Progenitor cell of endocrine pancreas (in vitro differentiated cells): ENCODE measurements at regions not wholly inside any gene's neighbourhood (a gene's known extent, or its start where the extent isn't known, plus 50 kb on each side); places are given as distances from the start of the nearest gene placed in this dataset.

ENCODE experiments used
- DNase-seq: peaks from one replicate; pipeline ENCODE4 v3.0.0; 2021; ENCODE audit warnings: low spot score; ENCODE audit not compliant: unreplicated experiment
- H3K27ac Mint-ChIP-seq: 2 replicates; pipeline ENCODE4 v1.8.0; 2021; ENCODE audit warnings: mild to moderate bottlenecking, moderate library complexity, mixed read lengths
- H3K27me3 Mint-ChIP-seq: 2 replicates; pipeline ENCODE4 v1.8.0; 2021; ENCODE audit warnings: mixed read lengths
- H3K36me3 Mint-ChIP-seq: 2 replicates; pipeline ENCODE4 v1.8.0; 2022; ENCODE audit warnings: mixed read lengths; ENCODE audit not compliant: insufficient read depth
- H3K4me1 Mint-ChIP-seq: 2 replicates; pipeline ENCODE4 v1.8.0; 2021; ENCODE audit warnings: low read depth, mixed read lengths
- H3K4me3 Mint-ChIP-seq: 2 replicates; pipeline ENCODE4 v1.8.0; 2021; ENCODE audit warnings: low read depth, mild to moderate bottlenecking, moderate library complexity, mixed read lengths
- H3K9me3 Mint-ChIP-seq: 2 replicates; pipeline ENCODE4 v1.8.0; 2021; ENCODE audit warnings: low read depth, mixed read lengths
- CTCF ChIP-seq: fragments of 200-600 bp; sonication (generic); IDR thresholded peaks from one replicate; pipeline ENCODE4 v1.5.0; 2021; ENCODE audit warnings: antibody characterized with exemption, mild to moderate bottlenecking; ENCODE audit not compliant: unreplicated experiment

- peaks cover 16% of the 10 kb centered on the region for H3K4me1 Mint-ChIP-seq
- H3K4me3 Mint-ChIP-seq = no peak overlapping the region
- peaks cover 3% of the 10 kb centered on the region for H3K9me3 Mint-ChIP-seq
- H3K27ac Mint-ChIP-seq = no peak overlapping the region
- H3K36me3 Mint-ChIP-seq = no peaks in the 10 kb centered on the region
- H3K27me3 Mint-ChIP-seq = peaks cover 71% of the 10 kb centered on the region
- no peak for DNase-seq
- no peak for TF ChIP-seq CTCF
These were observed 119.7 kb upstream of the NXT1 start for GRCh38 chr20:23230766-23231385.

GRCh38 chr20:23229989-23230388 is 120.6 kb upstream of the NXT1 start:
- Mint-ChIP-seq H3K36me3 (no peaks in the 10 kb centered on the region), H3K4me3 (no peak overlapping the region), H3K27me3 (peaks cover 75% of the 10 kb centered on the region), H3K4me1 (peaks cover 15% of the 10 kb centered on the region), H3K9me3 (no peaks in the 10 kb centered on the region), H3K27ac (no peak overlapping the region)
- no peak for DNase-seq
- TF ChIP-seq CTCF = no peak

DNA sequence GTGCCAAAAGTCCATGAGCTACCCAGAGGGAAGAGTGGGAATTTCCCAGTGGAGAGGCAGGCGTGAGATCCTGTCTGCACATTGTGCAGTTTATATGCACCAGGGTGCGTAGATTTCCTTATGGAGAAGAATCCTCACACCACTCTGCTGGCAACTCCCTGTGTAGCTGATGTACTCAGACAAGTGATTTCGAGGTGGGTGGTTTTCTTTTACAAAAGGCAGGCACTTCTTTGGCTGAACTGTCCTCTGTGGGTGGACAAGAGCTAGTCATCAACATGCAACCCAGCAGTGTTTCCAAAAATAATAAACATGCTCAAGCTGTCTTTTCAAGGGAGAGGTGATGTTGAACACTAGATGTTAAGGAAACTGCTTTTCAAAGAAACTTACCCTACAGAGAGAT is 121.7 kb upstream of the NXT1 start:
- H3K4me3 Mint-ChIP-seq = no peak overlapping the region
- H3K4me1 Mint-ChIP-seq = peaks cover 15% of the 10 kb centered on the region
- no peak for DNase-seq
- H3K9me3 Mint-ChIP-seq = no peaks in the 10 kb centered on the region
- TF ChIP-seq CTCF = no peak
- peaks cover 75% of the 10 kb centered on the region for H3K27me3 Mint-ChIP-seq
- H3K27ac Mint-ChIP-seq = no peak overlapping the region
- no peaks in the 10 kb centered on the region for H3K36me3 Mint-ChIP-seq

- no peak overlapping the region for H3K27ac Mint-ChIP-seq
- H3K27me3 Mint-ChIP-seq = peaks cover 72% of the 10 kb centered on the region
- H3K9me3 Mint-ChIP-seq = no peaks in the 10 kb centered on the region
These were observed 122.6 kb upstream of the NXT1 start for GRCh38 chr20:23227976-23228375.

GRCh38 chr20:23227274-23227673 is 123.3 kb upstream of the NXT1 start:
- Mint-ChIP-seq H3K9me3 (peaks cover under 1% of the 10 kb centered on the region), H3K4me3 (no peak overlapping the region), H3K27ac (no peak overlapping the region), H3K27me3 (peaks cover 72% of the 10 kb centered on the region), H3K4me1 (peaks cover 2% of the 10 kb centered on the region), H3K36me3 (no peaks in the 10 kb centered on the region)
- DNase-seq = no peak
- TF ChIP-seq CTCF = no peak

More at GRCh38 chr20:23227976-23228375, 122.6 kb upstream of the NXT1 start:
- Mint-ChIP-seq H3K36me3 (no peaks in the 10 kb centered on the region), H3K4me1 (peaks cover 9% of the 10 kb centered on the region), H3K4me3 (no peak overlapping the region)
- no peak for DNase-seq
- no peak for TF ChIP-seq CTCF
